ENCODE measurements at regions not wholly inside any gene's neighbourhood (a gene's known extent, or its start where the extent isn't known, plus 50 kb on each side); places are given as distances from the start of the nearest gene placed in this dataset.

DNA sequence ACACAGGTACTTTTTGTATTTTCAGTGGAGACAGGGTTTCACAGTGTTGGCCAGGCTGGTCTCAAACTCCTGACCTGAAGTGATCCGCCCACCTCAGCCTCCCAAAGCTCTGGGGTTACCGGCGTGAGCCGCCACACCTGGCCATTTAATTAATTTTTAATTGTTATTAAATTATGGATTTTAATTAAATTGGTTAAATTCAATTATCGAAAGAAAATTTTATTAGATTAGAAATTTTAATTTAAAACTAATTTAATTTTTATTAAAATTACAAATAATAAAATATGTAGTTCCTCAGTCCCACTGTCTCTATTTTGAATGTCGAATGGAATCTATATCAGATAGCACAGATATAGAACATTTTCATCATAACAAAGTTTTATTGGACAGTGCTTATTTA lies 416.5 kb downstream of the GABRG2 start:
- Histone ChIP-seq H3K27me3 (ENCODE audit: control insufficient read depth, insufficient read depth, low read length) (no peaks in the 10 kb centered on the region), H3K36me3 (ENCODE audit: control insufficient read depth, insufficient read depth, low read length) (no peaks in the 10 kb centered on the region), H3K9ac (ENCODE audit: low read depth, low read length) (no peak overlapping the region), H3K4me1 (ENCODE audit: control insufficient read depth, insufficient read depth, low read length) (no peaks in the 10 kb centered on the region), H3K9me3 (ENCODE audit: control insufficient read depth, insufficient read depth, low read length) (no peaks in the 10 kb centered on the region), H3K27ac (ENCODE audit: low read depth, low read length) (no peak overlapping the region), H3K4me3 (ENCODE audit: low read depth, low read length) (no peak overlapping the region)

DNA sequence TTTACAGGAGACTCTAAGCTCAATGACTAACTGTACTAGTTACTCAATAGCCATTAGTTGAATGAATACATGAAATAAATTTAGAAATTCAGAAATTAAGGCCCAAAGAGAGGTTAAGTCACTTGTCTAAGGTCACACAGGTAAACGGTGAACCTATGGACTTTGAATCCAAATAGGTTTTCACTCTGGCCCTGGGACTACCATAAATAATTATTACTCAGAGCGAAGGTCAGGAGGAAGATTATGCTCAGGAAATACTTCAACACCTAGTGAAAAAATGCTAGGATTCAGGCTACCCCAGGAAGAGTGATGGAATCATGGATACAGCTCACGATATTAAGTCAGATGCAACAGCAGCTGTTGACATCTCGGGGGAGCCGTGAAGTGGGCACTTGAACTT lies 417.4 kb downstream of the GABRG2 start:
- H3K9me3 ChIP-seq (ENCODE audit: control insufficient read depth, insufficient read depth, low read length), result no peaks in the 10 kb centered on the region
- no peak overlapping the region for H3K4me3 ChIP-seq (ENCODE audit: low read depth, low read length)
- no peak overlapping the region for H3K27ac ChIP-seq (ENCODE audit: low read depth, low read length)
- H3K9ac ChIP-seq (ENCODE audit: low read depth, low read length), result no peak overlapping the region
- H3K27me3 ChIP-seq (ENCODE audit: control insufficient read depth, insufficient read depth, low read length), result no peaks in the 10 kb centered on the region
- no peaks in the 10 kb centered on the region for H3K4me1 ChIP-seq (ENCODE audit: control insufficient read depth, insufficient read depth, low read length)
- H3K36me3 ChIP-seq (ENCODE audit: control insufficient read depth, insufficient read depth, low read length), result no peaks in the 10 kb centered on the region

DNA sequence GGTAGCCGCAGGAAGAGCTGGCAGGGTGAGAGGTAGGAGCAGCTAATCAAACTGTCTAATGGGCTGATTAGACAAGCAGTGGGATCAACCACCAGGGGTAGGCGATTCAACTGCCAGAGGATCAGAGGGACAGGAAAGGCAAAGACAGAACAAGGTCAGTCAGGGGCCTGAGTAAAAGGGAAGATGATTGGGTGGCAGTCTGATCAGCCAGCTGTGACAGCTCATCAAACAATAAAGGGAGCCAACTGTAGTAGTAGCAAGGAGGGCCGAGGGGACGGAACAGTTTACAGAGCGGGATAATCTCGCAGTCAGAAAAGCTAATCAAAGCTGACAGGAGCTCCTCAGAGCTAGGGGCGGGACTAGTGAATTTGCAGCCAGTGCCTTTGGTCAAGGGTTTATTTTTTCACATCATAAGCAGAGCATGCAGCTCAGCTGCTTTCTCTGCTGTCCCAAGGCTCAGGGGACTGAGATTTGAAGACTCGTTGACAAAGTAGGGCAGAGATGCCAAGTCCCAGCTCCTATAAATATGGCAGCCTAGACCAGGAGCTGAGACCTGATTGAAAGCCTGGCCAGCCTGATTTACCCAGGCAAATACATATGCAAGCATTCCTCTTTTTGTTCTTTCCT lies 418.2 kb downstream of the GABRG2 start:
- Histone ChIP-seq H3K9me3 (ENCODE audit: control insufficient read depth, insufficient read depth, low read length) (no peaks in the 10 kb centered on the region), H3K36me3 (ENCODE audit: control insufficient read depth, insufficient read depth, low read length) (no peaks in the 10 kb centered on the region), H3K4me1 (ENCODE audit: control insufficient read depth, insufficient read depth, low read length) (no peaks in the 10 kb centered on the region)

DNA sequence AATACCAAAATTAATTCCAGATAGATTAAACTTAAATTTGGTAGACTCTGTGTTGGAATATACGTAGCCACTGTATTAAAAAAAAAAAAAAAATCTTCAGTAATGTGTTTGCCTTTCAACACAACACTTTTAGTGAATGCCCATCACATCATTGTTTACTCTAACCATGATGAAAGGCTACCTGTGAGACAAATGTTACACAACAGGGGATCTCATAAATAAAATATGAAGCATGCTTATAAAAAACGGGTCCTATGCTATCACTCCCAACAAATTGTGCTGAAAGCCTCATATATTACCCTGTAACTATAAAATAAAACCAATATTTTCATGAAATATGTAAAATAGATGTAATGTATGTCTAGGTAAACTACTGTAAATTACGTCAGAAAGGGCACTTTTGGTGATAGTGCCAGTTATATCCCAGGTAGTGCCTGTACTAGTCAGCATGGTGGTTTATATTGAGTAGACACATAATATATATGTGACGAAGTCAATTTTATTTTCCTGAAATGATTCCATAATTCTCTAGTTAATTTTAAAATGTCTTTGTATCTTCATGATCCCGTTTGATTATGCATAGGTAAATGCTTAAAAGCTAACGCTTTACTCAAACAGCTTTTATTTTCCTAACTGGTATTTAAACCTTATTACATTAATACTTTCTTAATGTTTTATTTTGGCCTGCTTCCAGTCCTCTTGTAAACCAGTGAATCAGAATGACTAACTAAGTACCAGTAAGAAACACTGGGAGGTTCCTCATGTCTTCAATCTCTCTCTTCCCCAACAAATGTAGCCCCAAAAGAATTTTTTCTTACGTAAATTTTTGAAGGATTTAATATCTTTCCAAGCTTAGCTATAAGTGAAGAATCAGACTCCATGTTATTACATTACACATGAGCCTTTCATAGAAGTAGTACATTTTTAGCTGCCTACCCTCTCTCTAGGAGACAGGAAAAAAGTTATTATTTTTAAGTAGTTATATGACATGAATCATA lies 420.3 kb downstream of the GABRG2 start:
- H3K4me3 ChIP-seq (ENCODE audit: low read depth, low read length), result no peak overlapping the region
- no peaks in the 10 kb centered on the region for H3K4me1 ChIP-seq (ENCODE audit: control insufficient read depth, insufficient read depth, low read length)
- no peak overlapping the region for H3K9ac ChIP-seq (ENCODE audit: low read depth, low read length)
- no peaks in the 10 kb centered on the region for H3K27me3 ChIP-seq (ENCODE audit: control insufficient read depth, insufficient read depth, low read length)
- H3K27ac ChIP-seq (ENCODE audit: low read depth, low read length), result no peak overlapping the region
- no peaks in the 10 kb centered on the region for H3K9me3 ChIP-seq (ENCODE audit: control insufficient read depth, insufficient read depth, low read length)
- H3K36me3 ChIP-seq (ENCODE audit: control insufficient read depth, insufficient read depth, low read length), result no peaks in the 10 kb centered on the region

More for the DNA sequence above, 418.2 kb downstream of the GABRG2 start:
- no peak overlapping the region for H3K4me3 ChIP-seq (ENCODE audit: low read depth, low read length)
- H3K9ac ChIP-seq (ENCODE audit: low read depth, low read length), result no peak overlapping the region
- H3K27ac ChIP-seq (ENCODE audit: low read depth, low read length), result no peak overlapping the region
- no peaks in the 10 kb centered on the region for H3K27me3 ChIP-seq (ENCODE audit: control insufficient read depth, insufficient read depth, low read length)

DNA sequence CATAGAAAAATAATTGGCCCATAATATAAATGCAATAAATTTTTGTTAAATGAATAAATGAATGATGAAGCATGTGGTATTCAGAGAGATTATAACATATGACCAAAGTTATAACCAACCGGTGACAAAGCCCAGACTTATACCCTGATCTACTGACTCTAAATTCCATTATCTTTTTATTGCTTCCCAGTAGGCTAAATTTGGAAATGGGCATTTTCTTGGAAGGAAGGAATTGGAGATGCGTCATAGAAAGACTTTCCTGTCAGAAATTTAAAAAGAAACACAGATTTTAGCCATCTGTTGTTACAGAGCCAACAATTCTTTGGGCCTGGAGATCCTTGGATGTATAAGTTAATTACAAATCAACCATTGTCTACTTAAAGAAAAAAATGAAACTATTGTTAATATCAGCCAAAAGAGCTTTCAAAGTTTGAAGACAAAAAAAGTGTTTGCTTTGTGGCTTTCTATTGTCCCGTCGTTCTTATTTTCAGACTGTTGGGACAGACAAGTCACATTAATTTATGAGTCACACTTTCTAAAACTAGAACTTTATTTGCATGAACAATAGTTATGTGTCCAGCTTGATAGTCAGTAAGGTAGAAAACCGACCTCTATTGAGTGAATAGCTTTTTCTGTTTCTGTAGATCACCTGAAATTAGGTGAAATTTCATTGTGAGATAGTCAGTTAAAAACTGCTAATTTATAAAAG lies 428.7 kb downstream of the GABRG2 start:
- Histone ChIP-seq H3K27ac (ENCODE audit: low read depth, low read length) (no peak overlapping the region), H3K4me1 (ENCODE audit: control insufficient read depth, insufficient read depth, low read length) (no peaks in the 10 kb centered on the region), H3K36me3 (ENCODE audit: control insufficient read depth, insufficient read depth, low read length) (no peaks in the 10 kb centered on the region), H3K27me3 (ENCODE audit: control insufficient read depth, insufficient read depth, low read length) (no peaks in the 10 kb centered on the region), H3K9me3 (ENCODE audit: control insufficient read depth, insufficient read depth, low read length) (no peaks in the 10 kb centered on the region), H3K9ac (ENCODE audit: low read depth, low read length) (no peak overlapping the region), H3K4me3 (ENCODE audit: low read depth, low read length) (no peak overlapping the region)

DNA sequence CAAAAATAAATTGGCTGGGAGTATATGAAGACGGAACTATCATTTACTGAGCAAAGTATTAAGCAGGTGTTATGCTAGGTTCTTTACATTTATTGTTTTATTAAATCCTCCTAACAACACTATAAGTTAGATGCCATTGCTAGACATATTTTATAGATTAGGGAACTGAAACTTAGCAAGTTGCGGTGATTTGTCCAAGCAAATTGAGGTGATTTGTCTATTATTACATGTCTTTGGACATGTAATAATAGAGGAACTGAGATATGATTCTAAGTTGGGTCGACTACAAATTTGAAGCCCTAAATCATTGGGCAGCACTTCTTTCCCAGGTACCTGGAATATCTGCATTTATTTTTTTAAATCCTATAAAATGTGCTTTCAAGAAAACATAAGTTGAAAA lies 429.9 kb downstream of the GABRG2 start:
- Histone ChIP-seq H3K27ac (ENCODE audit: low read depth, low read length) (no peak overlapping the region), H3K36me3 (ENCODE audit: control insufficient read depth, insufficient read depth, low read length) (no peaks in the 10 kb centered on the region), H3K4me3 (ENCODE audit: low read depth, low read length) (no peak overlapping the region), H3K4me1 (ENCODE audit: control insufficient read depth, insufficient read depth, low read length) (no peaks in the 10 kb centered on the region), H3K27me3 (ENCODE audit: control insufficient read depth, insufficient read depth, low read length) (no peaks in the 10 kb centered on the region), H3K9ac (ENCODE audit: low read depth, low read length) (no peak overlapping the region), H3K9me3 (ENCODE audit: control insufficient read depth, insufficient read depth, low read length) (no peaks in the 10 kb centered on the region)

DNA sequence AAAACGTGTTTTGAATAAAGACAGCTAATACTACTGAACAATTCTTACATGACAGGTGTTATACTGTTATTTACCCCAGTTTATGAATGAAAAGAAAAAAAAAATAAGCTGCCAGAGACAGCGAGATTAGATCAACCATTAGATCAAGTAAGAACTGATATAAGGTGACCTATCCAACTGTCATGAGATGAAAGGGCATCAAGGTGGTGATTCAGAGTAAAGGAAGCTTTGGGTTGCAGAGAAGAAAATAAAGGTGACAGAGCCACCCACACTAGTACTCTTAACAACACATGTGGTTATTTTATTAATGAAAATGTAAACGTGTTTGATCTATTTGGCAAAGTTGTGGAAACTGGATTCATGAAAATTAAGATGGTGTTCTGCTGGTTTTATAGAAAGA lies 435.2 kb downstream of the GABRG2 start:
- Histone ChIP-seq H3K36me3 (ENCODE audit: control insufficient read depth, insufficient read depth, low read length) (no peaks in the 10 kb centered on the region), H3K27ac (ENCODE audit: low read depth, low read length) (no peak overlapping the region), H3K27me3 (ENCODE audit: control insufficient read depth, insufficient read depth, low read length) (no peaks in the 10 kb centered on the region), H3K4me3 (ENCODE audit: low read depth, low read length) (no peak overlapping the region), H3K9ac (ENCODE audit: low read depth, low read length) (no peak overlapping the region), H3K4me1 (ENCODE audit: control insufficient read depth, insufficient read depth, low read length) (no peaks in the 10 kb centered on the region), H3K9me3 (ENCODE audit: control insufficient read depth, insufficient read depth, low read length) (no peaks in the 10 kb centered on the region)

DNA sequence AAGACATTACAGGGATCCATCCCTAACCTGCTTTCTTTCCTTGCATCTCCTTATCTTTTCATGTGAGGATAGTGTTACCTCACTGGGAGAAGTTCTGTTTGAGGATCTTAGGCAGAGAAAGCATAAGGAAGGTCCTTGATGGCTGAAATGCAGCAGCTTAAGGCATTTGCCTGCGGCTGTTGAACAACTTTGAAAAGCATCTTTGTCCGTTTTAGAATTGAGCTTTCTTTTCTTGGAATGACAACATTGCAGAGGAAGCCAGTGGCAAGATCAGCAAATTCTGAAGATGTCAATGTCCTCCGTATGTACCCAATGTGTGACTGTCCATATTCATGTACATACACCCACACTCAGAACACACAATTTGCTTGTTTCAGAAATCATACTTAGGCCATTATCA lies 436.2 kb downstream of the GABRG2 start:
- no peak overlapping the region for H3K4me3 ChIP-seq (ENCODE audit: low read depth, low read length)
- H3K27me3 ChIP-seq (ENCODE audit: control insufficient read depth, insufficient read depth, low read length), result no peaks in the 10 kb centered on the region
- no peak overlapping the region for H3K9ac ChIP-seq (ENCODE audit: low read depth, low read length)

DNA sequence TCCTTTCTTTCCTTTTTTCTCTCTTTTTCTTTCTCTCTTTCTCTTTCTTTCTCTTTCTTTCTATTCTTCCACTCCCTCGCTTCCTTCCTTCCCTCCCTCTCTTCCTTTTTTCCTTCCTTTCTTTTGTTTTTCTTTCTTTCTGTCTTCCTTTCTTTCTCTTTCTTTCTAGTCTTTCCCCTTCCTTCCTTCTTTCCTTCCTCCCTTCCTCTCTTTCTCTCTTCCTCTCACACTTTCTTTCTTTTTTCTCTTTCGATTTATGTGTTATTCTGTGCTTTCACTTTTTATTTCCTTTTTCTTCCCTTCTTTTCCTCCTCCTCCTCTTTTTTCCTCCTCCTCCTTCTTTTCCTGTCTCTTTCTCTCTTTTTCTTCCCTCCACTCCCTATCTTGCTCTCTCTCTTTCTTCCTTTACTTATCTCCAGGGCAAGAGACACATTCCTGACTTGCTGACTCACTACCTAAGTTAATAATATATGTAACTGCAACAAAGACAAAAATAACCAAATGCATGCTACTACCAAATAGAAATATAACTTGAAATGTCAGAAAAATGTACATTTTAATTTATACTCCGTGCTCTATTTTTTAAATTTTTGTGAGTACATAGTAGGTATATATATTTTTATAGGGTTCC lies 445.5 kb downstream of the GABRG2 start:
- H3K36me3 ChIP-seq (ENCODE audit: control insufficient read depth, insufficient read depth, low read length), result no peaks in the 10 kb centered on the region
- no peak overlapping the region for H3K27ac ChIP-seq (ENCODE audit: low read depth, low read length)
- H3K4me1 ChIP-seq (ENCODE audit: control insufficient read depth, insufficient read depth, low read length), result no peaks in the 10 kb centered on the region
- no peak overlapping the region for H3K9ac ChIP-seq (ENCODE audit: low read depth, low read length)
- no peaks in the 10 kb centered on the region for H3K9me3 ChIP-seq (ENCODE audit: control insufficient read depth, insufficient read depth, low read length)
- H3K4me3 ChIP-seq (ENCODE audit: low read depth, low read length), result no peak overlapping the region
- H3K27me3 ChIP-seq (ENCODE audit: control insufficient read depth, insufficient read depth, low read length), result no peaks in the 10 kb centered on the region

More for the DNA sequence above, 436.2 kb downstream of the GABRG2 start:
- no peaks in the 10 kb centered on the region for H3K36me3 ChIP-seq (ENCODE audit: control insufficient read depth, insufficient read depth, low read length)
- no peaks in the 10 kb centered on the region for H3K4me1 ChIP-seq (ENCODE audit: control insufficient read depth, insufficient read depth, low read length)
- H3K9me3 ChIP-seq (ENCODE audit: control insufficient read depth, insufficient read depth, low read length), result no peaks in the 10 kb centered on the region
- H3K27ac ChIP-seq (ENCODE audit: low read depth, low read length), result no peak overlapping the region

DNA sequence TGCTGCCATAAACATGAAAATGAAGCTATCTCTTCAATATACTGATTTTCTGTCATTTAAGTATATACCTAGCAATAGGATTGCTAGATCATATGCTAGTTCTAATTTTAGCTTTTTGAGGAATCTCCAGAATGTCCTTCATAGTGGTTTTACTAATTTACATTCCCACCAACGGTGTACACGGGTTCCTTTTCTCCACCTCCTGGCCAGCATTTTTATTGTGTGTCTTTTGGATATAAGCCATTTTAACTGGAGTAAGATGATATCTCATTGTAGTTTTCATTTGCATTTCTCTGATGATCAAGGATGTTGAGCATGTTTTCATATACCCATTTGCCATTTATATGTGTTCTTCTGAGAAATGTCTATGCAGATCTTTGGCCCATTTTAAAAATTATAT lies 446.5 kb downstream of the GABRG2 start:
- no peaks in the 10 kb centered on the region for H3K4me1 ChIP-seq (ENCODE audit: control insufficient read depth, insufficient read depth, low read length)
- no peaks in the 10 kb centered on the region for H3K27me3 ChIP-seq (ENCODE audit: control insufficient read depth, insufficient read depth, low read length)
- H3K9ac ChIP-seq (ENCODE audit: low read depth, low read length), result no peak overlapping the region
- H3K36me3 ChIP-seq (ENCODE audit: control insufficient read depth, insufficient read depth, low read length), result no peaks in the 10 kb centered on the region
- H3K9me3 ChIP-seq (ENCODE audit: control insufficient read depth, insufficient read depth, low read length), result no peaks in the 10 kb centered on the region
- H3K27ac ChIP-seq (ENCODE audit: low read depth, low read length), result no peak overlapping the region
- H3K4me3 ChIP-seq (ENCODE audit: low read depth, low read length), result no peak overlapping the region

Data from HUES48 (cell line).